Vagina (tissue), 2 donors: ENCODE measurements at regions not wholly inside any gene's neighbourhood (a gene's known extent, or its start where the extent isn't known, plus 50 kb on each side); places are given as distances from the start of the nearest gene placed in this dataset.

Experiments used
- DNase-seq, 2 donors: peaks; one replicate each; pipeline ENCODE4 v3.0.0-alpha.2; 2017; ENCODE audit errors: extremely low spot score in 2 of 2
- H3K27ac ChIP-seq: fragments of 200-600 bp; sonication (generic); one replicate; pipeline ENCODE4 v1.5.1; 2019
- H3K27me3 ChIP-seq: fragments of 200-600 bp; sonication (generic); one replicate; pipeline ENCODE4 v1.5.1; 2019
- H3K36me3 ChIP-seq, 2 donors: fragments of 200-600 bp; sonication (generic); one replicate each; pipeline ENCODE4 v1.5.1; 2017 to 2019
- H3K4me1 ChIP-seq: fragments of 200-600 bp; sonication (generic); one replicate; pipeline ENCODE4 v1.5.1; 2019
- H3K4me3 ChIP-seq, 2 donors: fragments of 200-600 bp; sonication (generic); 1 replicate in 1 of 2; 2 replicates in 1 of 2; pipeline ENCODE4 v1.5.1; 2016 to 2019
- H3K9me3 ChIP-seq: fragments of 200-600 bp; sonication (generic); one replicate; pipeline ENCODE4 v1.5.1; 2019
- POLR2A ChIP-seq, 2 donors: fragments of 450-650 bp; IDR thresholded peaks; one replicate each; pipeline ENCODE4 v1.6.1; 2017; ENCODE audit warnings: antibody characterized with exemption in 2 of 2, mild to moderate bottlenecking in 2 of 2, moderate library complexity in 2 of 2
- POLR2AphosphoS5 ChIP-seq, 2 donors: sonication (generic); formaldehyde crosslinking; IDR thresholded peaks; one replicate each; pipeline ENCODE4 v1.9.0; 2017; ENCODE audit warnings: antibody characterized with exemption in 2 of 2, mild to moderate bottlenecking in 2 of 2, low read depth in 1 of 2; ENCODE audit not compliant: insufficient read depth in 1 of 2
- intact Hi-C: fragments of 100-400 bp; cut with DNase I; formaldehyde crosslinking; loops from one replicate; pipeline ENCODE4 v1.15.1; 2023
- TF ChIP-seq, protein P1 (sequence below), 3 experiments: fragments of 450-650 bp in 2 of 3; fragments of 200-600 bp in 1 of 3; sonication (generic) in 1 of 3; IDR thresholded peaks; one replicate each; pipeline ENCODE4 v1.5.1; 2017 to 2019; ENCODE audit warnings: antibody characterized with exemption in 3 of 3, mild to moderate bottlenecking in 2 of 3, moderate library complexity in 2 of 3

DNA sequence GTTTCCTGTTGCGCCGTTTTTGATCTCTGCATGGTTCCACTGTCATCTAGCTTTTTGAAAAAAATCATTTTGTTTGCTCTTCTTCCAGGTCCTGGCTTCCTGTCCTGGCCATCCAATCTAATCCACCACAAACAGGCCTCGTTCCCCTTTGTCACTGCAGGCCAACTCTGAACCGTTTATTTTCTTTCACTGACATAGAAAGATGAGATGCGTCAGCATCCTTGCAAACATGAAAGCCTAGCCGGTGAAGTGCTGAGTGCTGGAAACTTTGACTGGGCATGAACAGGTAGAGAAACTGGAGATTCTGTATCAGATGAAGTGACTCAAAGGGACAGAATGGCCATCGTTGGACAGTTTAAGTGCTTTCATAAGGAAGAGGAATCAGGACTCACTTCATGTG lies 1247.8 kb downstream of the TYW1 start:
- no peaks in the 10 kb centered on the region for H3K27me3 ChIP-seq
- TF ChIP-seq, protein P1, sequence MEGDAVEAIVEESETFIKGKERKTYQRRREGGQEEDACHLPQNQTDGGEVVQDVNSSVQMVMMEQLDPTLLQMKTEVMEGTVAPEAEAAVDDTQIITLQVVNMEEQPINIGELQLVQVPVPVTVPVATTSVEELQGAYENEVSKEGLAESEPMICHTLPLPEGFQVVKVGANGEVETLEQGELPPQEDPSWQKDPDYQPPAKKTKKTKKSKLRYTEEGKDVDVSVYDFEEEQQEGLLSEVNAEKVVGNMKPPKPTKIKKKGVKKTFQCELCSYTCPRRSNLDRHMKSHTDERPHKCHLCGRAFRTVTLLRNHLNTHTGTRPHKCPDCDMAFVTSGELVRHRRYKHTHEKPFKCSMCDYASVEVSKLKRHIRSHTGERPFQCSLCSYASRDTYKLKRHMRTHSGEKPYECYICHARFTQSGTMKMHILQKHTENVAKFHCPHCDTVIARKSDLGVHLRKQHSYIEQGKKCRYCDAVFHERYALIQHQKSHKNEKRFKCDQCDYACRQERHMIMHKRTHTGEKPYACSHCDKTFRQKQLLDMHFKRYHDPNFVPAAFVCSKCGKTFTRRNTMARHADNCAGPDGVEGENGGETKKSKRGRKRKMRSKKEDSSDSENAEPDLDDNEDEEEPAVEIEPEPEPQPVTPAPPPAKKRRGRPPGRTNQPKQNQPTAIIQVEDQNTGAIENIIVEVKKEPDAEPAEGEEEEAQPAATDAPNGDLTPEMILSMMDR (IDR thresholded peaks at IDR 0.05), result no peak
- TF ChIP-seq POLR2A (IDR thresholded peaks at IDR 0.05) (no peak), POLR2AphosphoS5 (IDR thresholded peaks at IDR 0.05; ENCODE audit: insufficient read depth in 1 of 2, low read depth in 1 of 2) (no peak)
- intact Hi-C loops, result no loop called here
- no peaks in the 10 kb centered on the region for H3K36me3 ChIP-seq
- no peak overlapping the region for H3K27ac ChIP-seq
- H3K4me3 ChIP-seq, result no peak overlapping the region
- H3K9me3 ChIP-seq, result no peaks in the 10 kb centered on the region
- DNase-seq, result peak in 1 of 2 donors; percentile 22
- H3K4me1 ChIP-seq, result no peaks in the 10 kb centered on the region

DNA sequence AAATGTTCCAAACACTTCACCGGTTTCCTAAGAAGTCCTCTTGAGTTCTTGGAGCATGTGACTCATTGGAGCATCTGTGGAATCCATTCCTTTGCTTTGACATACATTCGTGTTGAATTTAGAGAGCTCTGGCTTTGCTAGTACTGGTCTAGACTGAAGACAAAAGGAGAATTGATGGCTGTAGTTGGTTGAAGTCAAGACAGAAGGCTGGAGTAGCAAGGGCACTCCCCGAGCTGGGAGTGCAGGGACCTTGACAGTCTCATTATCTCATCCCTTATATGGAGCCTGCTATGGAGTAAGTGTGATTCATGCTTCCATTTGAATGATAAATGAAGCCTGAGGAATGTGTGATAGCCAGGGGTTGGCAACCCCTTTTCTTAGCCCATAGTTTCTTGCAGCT lies 1249.1 kb downstream of the TYW1 start:
- Histone ChIP-seq H3K4me3 (no peak overlapping the region), H3K4me1 (no peaks in the 10 kb centered on the region), H3K27ac (no peak overlapping the region), H3K36me3 (no peaks in the 10 kb centered on the region), H3K9me3 (no peaks in the 10 kb centered on the region), H3K27me3 (no peaks in the 10 kb centered on the region)
- TF ChIP-seq, protein P1 (IDR thresholded peaks at IDR 0.05), result no peak
- TF ChIP-seq POLR2AphosphoS5 (IDR thresholded peaks at IDR 0.05; ENCODE audit: insufficient read depth in 1 of 2, low read depth in 1 of 2) (no peak), POLR2A (IDR thresholded peaks at IDR 0.05) (no peak)
- DNase-seq, result no peak
- intact Hi-C loops, result no loop called here

DNA sequence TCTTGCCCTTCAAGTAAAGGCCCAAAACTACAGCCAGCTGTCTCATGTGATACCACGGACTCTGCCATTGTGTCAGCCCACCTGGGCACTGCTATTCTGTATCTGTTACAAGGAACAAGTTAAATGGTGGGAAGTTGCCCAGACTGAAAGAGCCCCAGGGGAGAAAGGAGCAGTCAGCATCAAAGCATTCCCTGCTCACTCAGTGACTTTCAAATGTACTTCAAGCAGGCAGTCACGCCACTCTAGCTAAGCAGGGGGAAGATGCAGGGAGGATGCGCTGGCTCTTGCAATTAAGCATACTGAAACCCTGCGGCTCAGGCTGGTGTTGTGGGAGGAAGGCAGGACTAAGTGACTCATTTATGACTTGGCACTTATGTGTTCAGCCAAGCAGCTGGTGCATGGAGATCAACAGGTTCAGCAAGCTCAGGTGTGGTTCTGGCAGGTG lies 1249.6 kb downstream of the TYW1 start:
- Histone ChIP-seq H3K27ac (no peak overlapping the region), H3K27me3 (no peaks in the 10 kb centered on the region), H3K4me3 (no peak overlapping the region), H3K36me3 (no peaks in the 10 kb centered on the region), H3K9me3 (no peaks in the 10 kb centered on the region), H3K4me1 (no peaks in the 10 kb centered on the region)
- intact Hi-C loops, result no loop called here
- no peak for DNase-seq
- TF ChIP-seq, protein P1 (IDR thresholded peaks at IDR 0.05), result no peak
- peak in 1 of 2 donors; percentile 10 for TF ChIP-seq POLR2AphosphoS5 (IDR thresholded peaks at IDR 0.05; ENCODE audit: insufficient read depth in 1 of 2, low read depth in 1 of 2)

DNA sequence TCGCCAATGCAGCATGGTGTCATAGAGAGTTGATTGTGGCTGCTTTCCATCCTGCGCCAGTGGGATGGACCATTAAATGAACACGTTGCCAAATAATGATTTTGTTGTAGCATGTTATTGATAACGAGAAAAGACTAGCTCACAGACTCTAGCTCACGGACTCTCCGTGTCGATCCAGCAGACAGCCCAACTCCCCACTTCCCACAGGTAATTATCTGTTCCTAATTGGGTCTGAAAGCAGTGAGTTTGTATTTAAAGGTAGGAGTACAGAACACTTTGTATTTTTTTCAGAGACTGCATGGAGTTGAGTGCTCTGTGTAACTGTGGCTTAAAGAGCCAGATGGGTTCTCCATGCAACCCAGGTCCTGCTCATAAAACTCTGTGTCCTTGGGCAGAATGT lies 1250.5 kb downstream of the TYW1 start:
- Histone ChIP-seq H3K9me3 (no peaks in the 10 kb centered on the region), H3K36me3 (no peaks in the 10 kb centered on the region), H3K27me3 (no peaks in the 10 kb centered on the region), H3K27ac (no peak overlapping the region), H3K4me3 (no peak overlapping the region), H3K4me1 (no peaks in the 10 kb centered on the region)
- DNase-seq, result no peak
- TF ChIP-seq, protein P1 (IDR thresholded peaks at IDR 0.05), result no peak
- no peak for TF ChIP-seq POLR2AphosphoS5 (IDR thresholded peaks at IDR 0.05; ENCODE audit: insufficient read depth in 1 of 2, low read depth in 1 of 2)
- TF ChIP-seq POLR2A (IDR thresholded peaks at IDR 0.05), result no peak
- intact Hi-C loops, result no loop called here

DNA sequence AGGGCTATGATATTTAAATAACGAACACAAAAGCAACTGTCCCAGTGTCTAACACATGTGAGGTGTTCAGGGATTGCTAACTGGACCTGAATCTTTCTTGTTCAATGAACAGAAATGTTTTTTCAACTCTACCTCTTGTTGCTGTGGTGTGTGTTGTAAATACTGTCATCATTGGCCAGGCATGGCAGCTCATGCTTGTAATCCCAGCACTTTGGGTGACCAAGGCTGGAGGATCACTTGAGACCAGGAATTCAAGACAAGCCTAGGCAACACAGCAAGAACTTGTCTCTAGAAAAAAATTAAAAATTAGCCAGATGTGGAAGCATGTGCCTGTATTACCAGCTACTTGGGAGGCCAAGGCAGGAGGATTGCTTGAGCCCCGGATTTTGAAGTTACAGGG lies 1250.9 kb downstream of the TYW1 start:
- intact Hi-C loops, result no loop called here
- Histone ChIP-seq H3K9me3 (no peaks in the 10 kb centered on the region), H3K4me1 (no peaks in the 10 kb centered on the region), H3K36me3 (no peaks in the 10 kb centered on the region), H3K27me3 (no peaks in the 10 kb centered on the region), H3K27ac (no peak overlapping the region), H3K4me3 (no peak overlapping the region)
- no peak for TF ChIP-seq POLR2AphosphoS5 (IDR thresholded peaks at IDR 0.05; ENCODE audit: insufficient read depth in 1 of 2, low read depth in 1 of 2)
- TF ChIP-seq, protein P1 (IDR thresholded peaks at IDR 0.05), result no peak
- no peak for TF ChIP-seq POLR2A (IDR thresholded peaks at IDR 0.05)
- no peak for DNase-seq
